ENCODE measurements at regions not wholly inside any gene's neighbourhood (a gene's known extent, or its start where the extent isn't known, plus 50 kb on each side); places are given as distances from the start of the nearest gene placed in this dataset.

DNA sequence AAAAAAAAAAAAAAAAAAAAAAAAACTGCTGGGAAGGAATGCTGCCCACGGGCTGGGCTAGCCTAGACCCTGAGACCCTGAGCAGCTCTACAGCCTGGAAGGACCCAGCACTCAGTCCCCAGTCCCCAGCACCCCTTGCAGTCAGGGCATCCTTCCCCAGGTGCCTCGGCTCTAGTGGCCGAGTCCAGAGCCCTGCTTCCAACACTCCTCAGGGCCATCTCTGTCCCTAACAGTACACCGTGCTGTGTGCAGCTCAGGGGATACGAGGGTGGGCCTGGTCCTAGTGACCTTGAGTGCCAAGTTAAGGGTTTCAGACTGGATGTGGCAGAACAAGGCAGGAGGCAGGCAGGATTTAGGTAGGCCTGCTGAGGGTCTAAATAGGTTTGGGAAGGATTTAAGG is 50.2 kb upstream of the LRP8 start:
- no peak for DNase-seq

DNA sequence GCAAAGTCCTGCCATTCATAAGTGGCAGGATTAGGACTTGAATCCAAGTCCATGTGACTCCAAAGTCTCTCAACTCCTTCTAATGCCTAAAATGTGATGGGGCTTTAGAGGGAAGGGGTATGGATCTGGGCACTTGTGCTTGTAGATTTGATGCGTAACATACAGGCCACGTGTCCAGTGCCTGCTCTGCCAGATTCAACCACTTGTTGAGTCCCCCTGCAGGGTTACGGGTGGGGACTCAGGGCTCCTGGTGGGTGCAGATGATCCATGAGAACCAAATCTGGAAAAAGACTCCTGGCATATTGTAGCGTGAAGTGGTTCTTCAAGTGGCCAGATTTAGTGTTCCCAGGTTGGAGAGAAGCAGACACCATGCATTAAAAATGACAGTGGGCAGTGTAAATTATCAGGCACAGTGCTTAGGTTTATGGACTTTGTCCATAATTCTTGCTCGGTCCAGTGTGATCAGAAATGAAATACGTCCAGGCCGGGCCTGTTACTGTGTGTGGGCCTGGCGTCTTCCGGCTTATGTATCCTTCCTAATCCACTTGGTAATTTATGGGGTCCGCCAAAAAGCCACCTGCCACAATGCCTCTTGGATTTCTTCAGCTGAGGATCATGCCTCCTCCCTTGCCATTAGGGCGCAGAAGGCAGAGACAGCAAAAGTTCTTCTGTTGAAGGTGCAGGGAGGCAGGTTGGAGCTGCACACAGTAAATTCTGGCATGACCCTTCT is 51.2 kb upstream of the LRP8 start:
- no peak for DNase-seq

GRCh38 chr1:53379662-53380002 is 51.8 kb upstream of the LRP8 start:
- DNase-seq: no peak

GRCh38 chr1:53380296-53380695 is 52.4 kb upstream of the LRP8 start:
- DNase-seq: no peak

- DNase-seq: no peak
These were observed 54.0 kb upstream of the LRP8 start for GRCh38 chr1:53381790-53382401.

DNA sequence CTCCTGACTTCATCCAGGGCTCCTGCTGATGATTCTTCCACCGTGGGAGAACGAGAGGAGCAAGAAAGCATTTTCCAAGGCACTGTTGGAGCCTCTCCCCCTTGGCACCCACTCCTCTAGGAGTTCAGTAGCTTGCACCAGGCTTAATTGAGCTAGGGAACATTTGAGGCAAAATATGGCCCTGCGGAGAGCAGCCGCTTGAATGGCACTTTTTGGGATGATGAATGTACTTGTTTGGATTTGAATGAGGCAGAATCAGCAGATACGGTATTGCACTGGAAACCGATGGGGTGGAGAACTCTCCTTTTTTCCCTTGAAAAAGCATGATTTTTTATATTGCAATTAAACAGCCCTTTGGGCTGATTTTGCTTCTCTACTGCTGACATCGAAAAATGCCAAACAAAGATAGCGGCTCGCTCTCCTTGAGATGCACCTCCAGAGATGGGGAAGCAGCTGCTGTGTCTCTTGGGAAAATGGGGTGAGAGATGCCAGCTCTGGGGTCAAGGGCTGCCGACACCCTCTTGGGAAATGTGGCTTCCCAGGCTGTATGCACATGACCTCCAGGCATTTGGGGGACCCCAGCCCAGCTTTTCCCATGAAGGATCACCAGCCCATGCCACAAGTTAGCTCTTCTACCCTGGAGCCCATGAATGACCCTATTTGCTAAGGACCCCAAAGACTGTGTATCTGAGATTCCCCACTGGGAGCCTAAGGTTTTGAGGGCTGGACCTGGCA is 55.4 kb upstream of the LRP8 start:
- no peak for DNase-seq

DNA sequence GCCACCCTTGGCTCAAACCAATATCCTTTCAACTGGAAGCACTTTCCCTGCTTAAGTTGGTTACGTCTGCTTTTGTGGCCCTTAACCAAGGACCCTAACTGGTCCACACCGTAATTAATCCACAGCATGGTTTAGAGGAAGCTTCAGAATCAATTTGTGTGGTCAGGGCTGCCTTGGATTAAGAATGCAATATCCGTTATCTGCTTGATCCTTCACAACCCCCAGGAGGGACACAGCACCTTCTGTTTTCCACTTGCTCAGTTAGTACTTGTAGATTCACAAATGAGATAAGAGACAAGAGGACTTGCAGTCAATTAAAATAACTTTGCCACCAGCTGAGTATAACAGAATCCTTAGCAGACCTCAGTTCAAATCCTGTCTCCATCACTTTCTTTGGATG is 56.9 kb upstream of the LRP8 start:
- no peak for DNase-seq

DNA sequence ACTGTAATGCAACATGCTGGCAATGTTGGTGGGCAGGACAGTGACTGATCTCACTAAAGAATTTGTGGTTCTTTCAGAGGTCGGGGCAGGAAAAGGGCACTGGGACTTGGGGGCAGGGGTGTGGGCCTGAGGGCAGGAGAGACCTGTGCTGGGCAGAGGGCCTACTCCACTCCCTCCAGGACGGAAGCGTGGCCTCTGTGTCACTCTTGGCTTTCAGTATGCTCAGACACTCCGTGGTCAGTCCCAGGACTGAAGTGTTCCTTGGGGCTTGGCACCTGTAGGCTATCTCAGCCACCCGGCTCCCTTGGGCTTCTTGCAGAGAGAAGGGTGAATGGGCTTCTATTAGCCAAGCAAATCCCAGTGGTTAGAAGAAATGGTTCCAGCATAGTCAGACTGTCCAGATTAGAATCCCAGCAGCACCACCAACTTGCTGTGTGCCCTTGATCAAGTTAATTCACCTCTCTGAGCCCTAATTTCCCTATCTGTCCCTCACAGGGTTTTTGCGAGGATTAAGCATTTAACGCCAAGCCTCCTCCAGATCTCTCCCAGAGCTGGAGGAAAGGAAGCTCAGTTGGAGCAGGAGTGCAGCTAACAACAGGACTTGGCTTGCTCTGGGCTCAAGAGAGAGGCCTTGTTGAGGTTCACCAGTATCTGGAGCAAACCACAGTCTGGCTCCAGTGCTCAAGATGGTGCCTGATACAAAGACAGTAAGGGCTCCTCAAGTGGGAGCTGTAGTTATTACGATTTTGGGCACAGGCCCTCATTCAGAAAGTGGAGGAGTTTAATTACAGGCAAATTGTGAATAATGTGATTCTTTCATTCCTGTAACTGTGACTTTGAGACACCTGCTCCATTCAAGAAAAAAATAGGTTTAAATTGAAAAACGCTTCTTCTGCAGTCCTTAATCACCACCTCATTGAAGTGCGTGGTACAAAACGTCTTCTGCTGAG is 57.7 kb upstream of the LRP8 start:
- DNase-seq: no peak

DNA sequence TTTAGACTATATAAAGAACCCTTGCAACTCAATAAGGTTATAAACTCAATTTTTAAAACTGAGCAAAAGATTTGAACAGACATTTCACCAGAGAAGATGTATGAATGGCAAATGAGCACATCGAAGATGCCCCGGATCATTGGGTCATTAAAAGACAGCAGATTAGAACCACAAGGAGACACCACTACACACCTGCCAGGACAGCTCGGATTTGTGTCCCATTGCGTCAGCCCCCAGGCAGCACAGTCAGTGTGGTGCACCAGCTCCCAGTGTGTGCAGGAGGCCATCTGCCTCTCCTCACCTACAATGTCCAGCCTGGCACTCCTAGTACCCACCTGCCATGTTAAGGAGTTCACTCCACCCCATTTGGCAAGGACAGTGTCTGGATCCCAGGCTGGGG is 61.1 kb upstream of the LRP8 start:
- no peak for DNase-seq

DNA sequence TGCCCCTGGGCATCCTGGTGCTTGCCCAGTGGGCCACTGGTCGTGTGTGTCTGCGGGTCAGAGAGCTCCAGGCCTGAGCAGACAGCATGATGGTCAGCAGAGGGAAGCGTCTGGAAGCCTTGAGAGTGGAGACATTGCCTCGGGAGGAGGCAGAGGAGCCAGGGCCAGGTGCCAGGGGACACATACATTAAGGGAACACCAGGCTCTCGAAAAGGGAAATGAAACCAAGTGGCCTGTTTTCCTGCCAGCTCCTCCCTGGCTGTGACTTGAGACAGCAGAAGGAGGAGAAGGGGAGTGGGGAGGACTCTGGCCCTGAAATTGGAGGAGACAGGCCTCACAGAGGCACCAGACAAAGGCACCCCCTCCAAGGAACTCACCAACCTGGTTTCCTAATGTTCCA is 62.4 kb upstream of the LRP8 start:
- peak in 1 of 2 experiments; percentile 41 for DNase-seq

- DNase-seq: no peak
These were observed 62.9 kb upstream of the LRP8 start for GRCh38 chr1:53390736-53391135.

- no peak for DNase-seq
These were observed 63.4 kb upstream of the LRP8 start for GRCh38 chr1:53391296-53391695.

- no peak for DNase-seq
These were observed 64.1 kb upstream of the LRP8 start for GRCh38 chr1:53391982-53392381.

- no peak for DNase-seq
These were observed 64.6 kb upstream of the LRP8 start for GRCh38 chr1:53392460-53392859.

DNA sequence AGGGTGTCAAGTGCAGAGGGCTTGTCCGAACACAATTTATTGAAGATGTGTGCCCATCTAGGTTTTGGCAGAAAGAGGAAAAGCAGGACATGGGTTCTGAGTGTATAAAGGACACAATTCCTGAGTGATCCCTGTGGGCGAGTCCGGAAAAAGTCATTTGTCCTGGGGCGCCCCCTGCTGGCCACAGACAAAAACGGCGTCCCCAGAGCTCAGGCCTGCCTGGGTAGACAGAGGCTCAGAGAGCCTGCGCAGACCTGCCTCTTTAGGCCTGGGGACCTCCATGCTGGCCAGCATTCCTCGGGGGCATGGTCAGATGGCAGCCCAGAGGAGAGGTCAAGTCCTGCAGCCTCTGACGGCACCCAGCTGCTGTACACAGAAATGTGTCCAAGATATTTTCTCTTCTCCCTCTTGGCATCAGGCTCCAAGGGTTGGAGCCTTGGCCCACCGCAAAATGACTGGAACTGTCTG is 65.5 kb upstream of the LRP8 start:
- peak in 1 of 2 experiments; percentile 66 for DNase-seq

DNA sequence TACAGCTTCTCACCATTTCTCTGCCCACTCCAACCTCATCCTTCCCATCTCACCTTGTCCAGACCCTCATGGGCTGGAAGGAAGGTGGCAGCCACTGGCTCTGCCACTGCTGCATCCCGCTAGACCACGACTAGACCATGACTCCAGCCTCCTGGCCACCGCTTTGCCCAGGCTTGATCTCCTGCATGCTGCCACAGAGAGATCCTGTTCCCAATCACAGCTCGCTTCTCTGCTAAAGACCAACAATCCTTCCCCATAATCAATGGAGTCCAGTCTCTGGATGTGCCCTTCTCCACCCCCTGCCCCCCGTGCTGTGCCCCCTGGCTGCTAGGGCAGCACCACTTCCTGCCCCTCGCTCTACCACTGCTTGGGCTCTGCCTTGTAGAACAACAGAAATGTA is 64.9 kb upstream of the DMRTB1 start:
- no peak for DNase-seq

DNA sequence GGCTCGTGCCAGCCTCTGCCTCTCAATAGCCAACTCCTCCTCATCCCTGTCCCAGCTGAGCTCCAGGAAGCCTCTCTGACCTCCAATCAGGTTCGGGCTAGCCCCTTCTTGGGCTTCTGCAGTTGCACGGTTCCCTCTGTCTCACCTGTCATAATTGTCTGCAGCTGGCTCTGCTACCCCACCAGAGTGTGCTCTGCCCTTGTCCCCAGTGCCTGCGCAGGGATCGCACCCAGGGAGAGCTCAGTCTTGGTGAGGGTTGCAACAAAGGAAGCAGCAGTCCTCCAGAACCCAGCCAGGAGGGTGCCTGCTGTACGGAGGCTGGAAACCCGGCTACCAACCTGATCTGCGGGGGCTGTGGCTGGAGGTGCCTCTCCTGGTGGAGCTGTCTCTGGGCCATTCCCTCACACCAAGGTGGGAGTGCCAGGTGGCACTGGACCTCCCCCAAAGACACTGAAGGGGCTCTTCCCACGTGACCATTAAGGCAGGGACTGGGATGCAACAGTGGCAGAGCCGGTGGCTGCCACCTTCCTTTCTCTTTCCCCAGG is 63.5 kb upstream of the DMRTB1 start:
- no peak for DNase-seq

DNA sequence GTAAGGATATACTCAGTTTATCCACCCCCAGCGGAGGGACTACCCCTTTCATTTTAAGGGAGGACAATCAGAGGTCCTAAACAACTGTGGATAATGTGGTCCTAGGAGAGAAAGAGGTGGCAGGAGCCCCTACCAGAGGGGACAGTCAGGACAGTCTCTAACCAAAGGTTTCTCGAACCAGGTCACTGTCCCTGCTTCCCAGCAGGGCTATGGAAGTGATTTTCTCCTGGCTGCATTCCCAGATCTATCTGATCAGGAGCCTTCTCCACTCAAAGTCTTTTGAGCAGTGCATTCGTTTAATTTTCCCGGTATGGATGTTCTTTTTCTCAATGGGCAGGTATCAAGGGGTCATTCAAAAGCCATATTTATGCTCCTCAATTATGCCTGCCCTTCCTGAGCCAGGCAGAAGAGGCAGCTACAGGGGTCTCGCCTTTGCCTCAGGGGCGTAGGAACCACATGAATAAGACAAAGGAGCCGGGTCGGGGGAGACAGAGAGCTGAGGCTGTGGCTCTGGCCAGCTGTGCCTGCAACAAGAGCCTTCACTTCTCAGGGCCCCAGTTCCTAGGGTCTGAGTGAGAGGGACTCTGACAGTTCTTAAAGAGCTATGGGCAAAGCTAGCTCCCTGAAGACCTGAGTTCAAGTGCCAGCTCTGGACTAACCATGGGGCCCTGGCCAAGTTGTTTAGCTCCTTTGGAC is 62.5 kb upstream of the DMRTB1 start:
- DNase-seq: no peak

DNA sequence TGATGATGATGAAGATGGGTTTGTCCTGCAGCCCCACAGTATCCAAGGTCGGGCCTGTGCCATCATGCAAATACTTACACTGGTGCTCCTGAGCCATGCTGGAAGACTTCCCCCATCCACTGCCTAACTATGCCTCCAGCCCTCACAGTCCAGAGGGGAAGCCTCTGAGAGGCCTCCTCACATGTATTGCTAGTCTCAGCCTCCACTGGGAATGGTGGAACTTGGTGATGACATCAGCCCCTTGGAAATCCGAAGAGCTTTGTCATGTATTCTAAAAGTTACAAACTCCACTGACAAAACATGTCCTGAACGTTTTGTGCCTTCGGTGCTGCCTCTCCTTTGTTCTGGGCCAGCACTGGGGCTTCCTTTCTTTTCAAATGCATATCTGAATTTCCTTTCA is 61.1 kb upstream of the DMRTB1 start:
- no peak for DNase-seq

DNA sequence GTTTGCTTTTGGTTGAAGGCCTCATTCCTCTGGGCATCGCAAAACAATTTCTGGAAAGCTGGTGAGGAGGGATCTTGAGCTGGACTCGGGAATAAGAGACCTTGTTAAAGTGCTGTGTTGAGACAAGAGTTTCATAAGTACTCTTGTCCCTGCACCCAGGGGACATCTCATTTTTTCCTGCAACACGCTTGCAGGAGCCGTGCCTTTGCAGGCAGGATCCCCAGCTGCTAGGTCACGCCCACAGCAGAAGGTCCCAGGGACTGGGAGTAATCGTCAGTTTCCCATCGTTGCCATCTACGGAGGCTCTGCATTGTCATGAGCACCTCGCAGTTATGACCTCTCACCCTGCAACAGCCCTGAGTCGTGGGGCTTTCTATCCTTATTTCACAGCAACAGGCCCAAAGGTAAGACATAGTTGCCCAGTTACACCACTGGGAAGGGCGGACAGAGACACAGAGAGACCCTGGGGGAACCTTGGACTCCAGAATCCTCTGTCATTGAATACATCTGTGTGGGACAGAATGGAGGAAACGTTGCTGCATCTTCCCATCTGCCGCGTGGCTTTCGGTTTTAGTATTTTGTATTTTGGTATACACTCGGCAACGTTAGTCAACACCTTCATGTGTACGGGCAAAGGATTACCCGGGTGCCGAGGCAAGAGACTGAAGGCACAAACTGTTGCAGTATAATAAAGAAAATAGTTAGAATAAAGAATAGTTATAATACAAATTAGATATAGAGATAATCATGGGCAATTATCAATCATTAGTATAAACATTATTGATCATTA is 60.4 kb upstream of the DMRTB1 start:
- no peak for DNase-seq

Data from cerebellar nuclear complex (tissue), 1 donor.